Panc1 (cell line): ENCODE measurements at regions not wholly inside any gene's neighbourhood (a gene's known extent, or its start where the extent isn't known, plus 50 kb on each side); places are given as distances from the start of the nearest gene placed in this dataset.

Experiments used
- TCF7L2 ChIP-seq: IDR thresholded peaks from 2 replicates; pipeline ENCODE4 v1.6.1; 2011; ENCODE audit warnings: mild to moderate bottlenecking, low read depth, low read length, inconsistent platforms
- TF ChIP-seq, protein P1 (sequence below): fragments of 450-650 bp; IDR thresholded peaks from 2 replicates; pipeline ENCODE4 v1.5.1; 2017; ENCODE audit warnings: mild to moderate bottlenecking

DNA sequence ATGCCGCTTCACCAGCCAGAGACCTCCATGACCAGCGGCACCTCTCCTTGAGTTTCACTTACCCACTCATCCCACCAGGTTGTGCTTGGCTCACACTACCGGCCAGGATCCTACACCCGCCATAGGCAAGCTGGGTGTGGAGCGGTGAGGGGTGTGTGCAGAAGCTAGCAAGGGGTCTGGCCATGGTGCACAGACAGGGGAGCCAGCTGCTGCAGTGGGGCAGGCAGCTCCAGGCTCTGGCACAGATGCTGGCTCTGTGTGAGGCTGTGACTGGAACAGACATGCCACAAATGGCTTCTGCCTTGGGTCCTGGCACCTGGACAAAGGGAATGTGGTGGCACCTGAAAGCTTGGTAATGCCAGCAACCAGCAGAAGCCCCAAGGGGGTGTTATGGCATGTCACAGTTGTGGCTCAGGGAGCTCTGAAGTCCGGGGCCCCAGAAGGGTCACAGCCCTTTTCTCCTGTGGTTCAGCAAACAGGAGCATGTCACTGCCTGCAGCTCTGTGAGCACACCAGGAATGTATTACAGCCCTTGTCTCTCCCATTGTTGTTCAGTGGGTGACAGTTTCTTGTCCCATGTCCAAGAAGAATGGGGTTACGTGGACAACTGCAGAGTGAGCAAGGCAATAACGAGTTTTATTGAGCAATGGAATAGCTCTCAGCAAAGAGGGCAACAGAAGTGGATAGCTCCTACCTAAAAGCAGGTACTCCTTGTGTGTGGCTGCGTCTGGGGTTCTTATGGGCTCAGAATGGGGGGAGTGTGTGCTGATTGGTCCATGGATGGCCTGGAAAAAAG lies 2791.0 kb upstream of the PCDH20 start:
- no peak for TF ChIP-seq TCF7L2
- TF ChIP-seq, protein P1, sequence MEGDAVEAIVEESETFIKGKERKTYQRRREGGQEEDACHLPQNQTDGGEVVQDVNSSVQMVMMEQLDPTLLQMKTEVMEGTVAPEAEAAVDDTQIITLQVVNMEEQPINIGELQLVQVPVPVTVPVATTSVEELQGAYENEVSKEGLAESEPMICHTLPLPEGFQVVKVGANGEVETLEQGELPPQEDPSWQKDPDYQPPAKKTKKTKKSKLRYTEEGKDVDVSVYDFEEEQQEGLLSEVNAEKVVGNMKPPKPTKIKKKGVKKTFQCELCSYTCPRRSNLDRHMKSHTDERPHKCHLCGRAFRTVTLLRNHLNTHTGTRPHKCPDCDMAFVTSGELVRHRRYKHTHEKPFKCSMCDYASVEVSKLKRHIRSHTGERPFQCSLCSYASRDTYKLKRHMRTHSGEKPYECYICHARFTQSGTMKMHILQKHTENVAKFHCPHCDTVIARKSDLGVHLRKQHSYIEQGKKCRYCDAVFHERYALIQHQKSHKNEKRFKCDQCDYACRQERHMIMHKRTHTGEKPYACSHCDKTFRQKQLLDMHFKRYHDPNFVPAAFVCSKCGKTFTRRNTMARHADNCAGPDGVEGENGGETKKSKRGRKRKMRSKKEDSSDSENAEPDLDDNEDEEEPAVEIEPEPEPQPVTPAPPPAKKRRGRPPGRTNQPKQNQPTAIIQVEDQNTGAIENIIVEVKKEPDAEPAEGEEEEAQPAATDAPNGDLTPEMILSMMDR, result no peak
